HPDE6-E6E7 (cell line): ENCODE measurements at regions not wholly inside any gene's neighbourhood (a gene's known extent, or its start where the extent isn't known, plus 50 kb on each side); places are given as distances from the start of the nearest gene placed in this dataset.
A peak's percentile ranks its signal among the peaks of the same experiment; 100 is the strongest.
"Not testable (repeated sequence)": the region's sequence is repeated elsewhere in the genome, so short reads cannot be mapped to it uniquely, and the experiment has no call there.

Experiments used
- DNase-seq: peaks from one replicate; pipeline ENCODE4 v3.0.0; 2011; ENCODE audit warnings: missing footprints; ENCODE audit errors: extremely low spot score

- no peak for DNase-seq
Measured at GRCh38 chr18:72999971-73000607, 132.3 kb upstream of the NETO1 start.

GRCh38 chr18:72995558-72995957 lies 127.8 kb upstream of the NETO1 start:
- peak; percentile 35 for DNase-seq

- DNase-seq: no peak
Measured at GRCh38 chr18:72993250-72993649, 125.5 kb upstream of the NETO1 start.

GRCh38 chr18:72991379-72991778 lies 123.6 kb upstream of the NETO1 start:
- no peak for DNase-seq

- DNase-seq: not testable (repeated sequence)
Measured at GRCh38 chr18:72987570-72987969, 119.8 kb upstream of the NETO1 start.

GRCh38 chr18:72986103-72986502 lies 118.3 kb upstream of the NETO1 start:
- peak; percentile 44 for DNase-seq

- DNase-seq: no peak
Measured at GRCh38 chr18:72985686-72986085, 117.9 kb upstream of the NETO1 start.

GRCh38 chr18:72984290-72984689 lies 116.5 kb upstream of the NETO1 start:
- DNase-seq: no peak

GRCh38 chr18:72973841-72974240 lies 106.1 kb upstream of the NETO1 start:
- no peak for DNase-seq

GRCh38 chr18:72965616-72966015 lies 97.8 kb upstream of the NETO1 start:
- no peak for DNase-seq

- DNase-seq: not testable (repeated sequence)
Measured at GRCh38 chr18:72958195-72958594, 90.4 kb upstream of the NETO1 start.

- DNase-seq: no peak
Measured at GRCh38 chr18:72948439-72948838, 80.7 kb upstream of the NETO1 start.

- no peak for DNase-seq
Measured at GRCh38 chr18:72942766-72943165, 75.0 kb upstream of the NETO1 start.

- no peak for DNase-seq
Measured at GRCh38 chr18:72940986-72941385, 73.2 kb upstream of the NETO1 start.

- no peak for DNase-seq
Measured at GRCh38 chr18:72940509-72940908, 72.7 kb upstream of the NETO1 start.

GRCh38 chr18:72935744-72936143 lies 68.0 kb upstream of the NETO1 start:
- no peak for DNase-seq

- no peak for DNase-seq
Measured at GRCh38 chr18:72922895-72923294, 55.1 kb upstream of the NETO1 start.
